GM19239 (cell line): ENCODE measurements at regions not wholly inside any gene's neighbourhood (a gene's known extent, or its start where the extent isn't known, plus 50 kb on each side); places are given as distances from the start of the nearest gene placed in this dataset.
"Not testable (repeated sequence)": the region's sequence is repeated elsewhere in the genome, so short reads cannot be mapped to it uniquely, and the experiment has no call there.

Experiments
- DNase-seq: peaks from one replicate; pipeline ENCODE4 v3.0.0; 2011; ENCODE audit warnings: low spot score; ENCODE audit not compliant: insufficient read length
- FAIRE-seq: peaks from 2 replicates; lab custom pipeline; 2011; peaks lifted over from hg19 to GRCh38; lab: Jason Lieb, UNC

GRCh38 chr22:23399367-23400285, 180.5 kb downstream of the IGLL1 start:
- FAIRE-seq: no peak
- DNase-seq: no peak

DNA sequence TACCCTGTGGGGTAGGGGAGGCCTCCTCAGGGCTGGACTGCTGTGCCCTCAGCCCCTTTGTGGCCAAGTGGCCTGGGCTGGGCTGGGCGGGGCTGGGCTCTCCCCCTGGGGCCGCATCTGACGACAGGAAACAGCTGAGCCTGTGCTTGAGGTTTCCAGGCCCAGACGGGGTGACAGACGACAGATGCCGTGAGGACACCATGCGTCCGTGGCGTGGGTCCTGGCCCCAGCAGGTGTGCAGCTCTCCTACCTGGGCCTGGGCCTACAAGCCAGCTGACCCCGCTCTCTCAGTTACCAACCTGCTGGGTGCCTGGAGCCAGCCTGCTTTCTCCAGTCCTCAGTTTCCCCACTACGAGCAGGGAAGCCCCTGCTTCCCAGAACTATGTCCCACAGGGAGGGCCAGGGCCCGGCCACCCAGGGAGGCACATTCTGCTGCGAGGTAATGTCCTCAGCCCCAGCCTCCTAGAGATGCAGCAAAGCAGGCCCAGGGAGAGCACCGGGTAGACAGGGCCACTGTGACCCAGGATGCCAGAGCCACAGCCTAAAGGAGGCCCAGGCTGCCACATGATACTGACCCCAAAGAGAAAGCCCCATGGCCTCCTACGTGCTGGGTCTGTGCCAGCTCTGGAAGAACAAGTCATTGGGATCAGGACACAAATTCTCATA, 181.3 kb downstream of the IGLL1 start:
- no peak for FAIRE-seq
- no peak for DNase-seq

GRCh38 chr22:23397613-23398567, 182.2 kb downstream of the IGLL1 start:
- FAIRE-seq (no peak), DNase-seq (no peak)

- DNase-seq: no peak
- no peak for FAIRE-seq
These were observed 183.0 kb downstream of the IGLL1 start for GRCh38 chr22:23397008-23397612.

- DNase-seq (no peak), FAIRE-seq (no peak)
These were observed 183.6 kb downstream of the IGLL1 start for GRCh38 chr22:23396362-23397007.

DNA sequence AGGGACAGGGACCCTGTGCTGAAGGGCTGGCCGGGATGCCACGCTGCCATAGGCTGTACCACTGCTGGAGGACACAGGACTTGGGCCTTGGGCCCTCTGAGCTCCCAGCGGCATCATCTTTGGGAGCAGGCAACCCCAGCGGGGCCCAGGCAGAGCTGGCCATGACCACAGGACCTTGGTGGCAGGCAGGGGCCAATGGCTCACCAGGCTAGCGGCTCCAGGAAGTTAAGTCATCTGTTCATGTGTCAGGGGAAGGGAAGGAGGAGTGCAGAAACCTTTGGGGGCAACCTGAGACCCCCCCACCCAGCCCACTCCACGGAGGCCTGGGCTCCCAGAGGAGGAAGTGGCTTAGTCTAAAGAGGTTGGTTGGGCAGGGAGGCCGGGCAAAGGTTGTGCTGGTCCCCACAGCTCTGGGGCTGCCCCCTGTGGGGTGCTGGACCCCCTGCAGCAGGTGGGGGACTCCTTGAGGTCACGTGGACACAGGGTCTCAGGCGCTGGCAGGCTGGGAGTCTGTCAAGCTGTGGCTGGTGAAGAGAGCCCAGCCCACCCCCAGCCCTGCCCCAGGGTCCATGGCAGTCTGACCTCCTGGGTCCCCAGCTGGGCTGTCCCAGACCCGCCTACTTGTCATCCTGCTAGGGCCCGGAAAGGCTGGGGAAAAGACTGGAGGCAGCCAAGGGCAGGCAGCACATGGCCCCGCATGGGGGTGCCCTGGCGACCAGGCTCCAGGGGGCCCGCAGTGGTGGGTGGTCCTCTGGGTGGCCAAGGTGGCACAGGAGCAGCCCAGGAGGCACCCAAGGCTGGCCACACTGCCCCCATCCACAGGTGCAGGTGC, 184.3 kb downstream of the IGLL1 start:
- DNase-seq: no peak
- no peak for FAIRE-seq

- DNase-seq: no peak
- FAIRE-seq: no peak
These were observed 185.4 kb downstream of the IGLL1 start for GRCh38 chr22:23394525-23395326.

DNA sequence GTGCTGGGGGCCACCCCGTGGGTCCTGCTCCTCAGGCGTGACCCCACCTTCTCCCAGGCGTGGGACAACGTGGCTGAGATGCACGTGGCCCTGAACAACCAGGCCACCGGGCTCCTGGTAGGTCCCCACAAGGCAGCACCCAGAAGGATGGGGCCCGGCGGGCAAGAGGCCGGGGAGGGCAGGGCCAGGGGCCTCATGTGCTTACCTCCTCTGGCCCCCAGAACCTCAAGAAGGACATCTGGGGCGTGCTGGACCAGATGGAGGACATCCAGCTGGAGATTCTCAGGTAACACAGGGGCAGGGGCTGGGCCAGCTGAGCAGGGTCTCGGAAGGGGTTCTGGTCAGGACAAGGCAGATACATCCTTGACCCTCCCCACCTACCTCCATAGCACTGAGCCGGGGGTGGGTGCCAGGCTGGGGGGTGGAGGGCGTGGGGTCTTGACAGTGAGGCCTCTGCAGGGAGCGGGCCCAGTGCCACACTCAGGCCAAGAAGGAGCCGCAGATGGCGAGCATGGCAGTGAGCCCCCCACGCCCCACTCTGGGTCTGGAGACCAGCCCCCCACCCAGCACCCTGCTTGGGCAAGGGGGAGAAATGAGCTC, 186.3 kb downstream of the IGLL1 start:
- DNase-seq (no peak), FAIRE-seq (no peak)

GRCh38 chr22:23393199-23393598, 186.9 kb downstream of the IGLL1 start:
- FAIRE-seq, DNase-seq: not testable (repeated sequence)

- DNase-seq (no peak), FAIRE-seq (no peak)
These were observed 187.5 kb downstream of the IGLL1 start for GRCh38 chr22:23392420-23393121.

DNA sequence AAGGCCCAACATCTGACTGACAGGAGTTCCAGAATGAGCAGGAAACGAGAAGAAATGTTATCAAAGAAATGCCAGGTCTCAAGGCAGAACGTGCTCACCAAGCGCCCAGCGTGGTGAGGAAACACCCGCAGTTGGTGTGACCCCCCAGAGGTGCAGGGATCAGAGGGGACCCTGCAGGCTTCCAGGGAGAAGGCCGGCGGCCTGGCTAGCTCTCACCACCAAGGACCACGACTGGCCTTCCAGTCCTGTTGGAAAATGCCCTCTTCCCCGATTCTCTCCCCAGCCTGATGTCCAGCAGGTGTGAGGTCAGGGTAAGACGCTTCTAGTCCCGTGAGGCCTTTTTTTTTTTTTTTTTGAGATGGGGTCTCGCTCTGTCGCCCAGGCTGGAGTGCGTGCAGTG, 189.1 kb downstream of the IGLL1 start:
- FAIRE-seq (no peak), DNase-seq (no peak)

DNA sequence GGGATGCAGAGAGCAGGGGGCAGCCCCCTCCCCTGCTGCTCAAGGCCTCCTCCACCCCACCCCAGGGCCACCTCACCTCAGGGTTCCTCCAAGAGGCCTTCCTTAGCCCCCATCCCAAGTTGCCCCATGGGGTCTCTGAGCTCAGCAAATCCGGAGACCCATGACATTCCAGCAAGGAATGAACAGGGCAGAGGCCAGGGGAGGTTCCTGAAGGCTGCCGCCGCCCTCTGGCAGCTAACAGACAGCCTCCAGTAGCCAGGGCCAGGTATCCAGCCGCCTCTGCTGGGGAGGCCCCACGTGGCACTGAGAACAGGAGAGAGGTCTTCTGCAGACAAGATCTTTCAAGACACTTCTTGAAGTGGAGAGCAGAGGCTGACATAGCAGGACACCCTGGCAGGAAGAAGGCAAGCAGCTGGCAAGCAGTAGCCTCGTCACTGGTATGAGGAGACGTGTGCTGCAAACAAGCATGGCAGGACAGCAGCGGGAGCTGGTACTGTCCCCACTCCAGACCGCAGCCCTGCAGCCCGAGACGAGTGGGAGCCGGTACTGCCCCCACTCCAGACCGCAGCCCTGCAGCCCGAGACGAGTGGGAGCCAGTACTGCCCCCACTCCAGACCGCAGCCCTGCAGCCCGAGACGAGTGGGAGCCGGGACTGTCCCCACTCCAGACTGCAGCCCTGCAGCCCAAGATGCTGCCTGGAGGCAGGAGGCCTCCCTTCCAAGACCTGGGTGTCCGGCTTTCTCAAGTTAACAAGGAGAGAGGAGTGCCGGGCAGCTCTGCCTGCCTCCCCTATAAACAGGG, 190.6 kb downstream of the IGLL1 start:
- no peak for FAIRE-seq
- no peak for DNase-seq

DNA sequence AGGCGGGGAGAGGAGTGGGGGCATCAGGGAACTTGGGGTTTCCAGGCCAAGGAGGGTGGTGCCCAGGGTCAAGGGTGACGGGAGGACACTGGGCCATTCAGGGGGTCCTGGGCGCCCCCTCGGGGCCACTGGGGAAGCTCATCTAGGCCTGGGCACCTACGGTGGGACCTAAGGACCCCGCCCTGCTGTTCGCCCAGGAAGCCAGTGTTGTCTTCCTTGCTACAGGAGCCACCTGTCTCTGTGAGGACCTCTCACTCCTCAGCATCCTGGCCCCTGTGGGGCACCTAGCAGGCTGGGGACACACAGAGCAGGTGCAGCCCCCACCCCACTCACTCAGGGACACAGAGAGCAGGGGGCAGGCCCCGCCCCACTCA, 191.6 kb downstream of the IGLL1 start:
- DNase-seq: no peak
- no peak for FAIRE-seq

GRCh38 chr22:23387827-23388516, 192.1 kb downstream of the IGLL1 start:
- FAIRE-seq: no peak
- DNase-seq: no peak

DNA sequence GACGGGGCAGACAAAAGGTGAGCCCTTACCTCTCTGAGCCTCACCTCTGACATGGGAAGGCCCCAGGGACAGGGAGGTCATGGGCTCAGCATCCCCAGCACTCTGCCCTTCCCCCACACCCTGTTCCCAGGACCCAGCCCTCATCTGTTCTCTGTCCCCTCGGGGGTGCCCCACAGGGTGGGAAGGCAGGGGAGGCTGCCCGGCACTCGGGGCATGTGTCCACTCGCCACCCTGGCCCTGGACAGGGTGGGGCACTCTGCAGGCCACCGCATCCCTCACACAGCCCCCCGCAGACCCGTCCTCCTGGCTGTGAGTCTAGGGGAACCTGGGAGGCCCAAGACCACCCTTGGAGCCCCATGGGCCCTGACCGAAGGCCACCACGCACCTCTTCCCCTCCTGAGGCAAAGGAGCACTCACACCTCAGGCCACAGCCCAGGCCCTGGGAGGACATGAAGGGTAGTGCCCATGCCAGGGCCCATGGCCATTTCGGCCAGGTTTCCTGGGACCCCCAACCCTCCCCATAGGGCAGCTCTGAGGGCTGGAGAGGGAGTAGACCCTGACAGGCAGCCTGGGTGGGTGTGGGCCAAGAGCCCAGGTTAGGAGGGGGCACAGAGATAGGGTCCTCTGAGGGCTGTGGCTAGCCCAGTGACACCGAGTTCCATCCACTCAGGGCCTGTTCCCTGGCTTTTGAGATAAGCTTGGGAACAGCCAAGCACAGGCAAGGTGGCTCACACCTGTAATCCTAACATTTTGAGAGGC, 193.1 kb downstream of the IGLL1 start:
- FAIRE-seq: no peak
- DNase-seq: no peak
